ENCODE measurements at regions not wholly inside any gene's neighbourhood (a gene's known extent, or its start where the extent isn't known, plus 50 kb on each side); places are given as distances from the start of the nearest gene placed in this dataset.

DNA sequence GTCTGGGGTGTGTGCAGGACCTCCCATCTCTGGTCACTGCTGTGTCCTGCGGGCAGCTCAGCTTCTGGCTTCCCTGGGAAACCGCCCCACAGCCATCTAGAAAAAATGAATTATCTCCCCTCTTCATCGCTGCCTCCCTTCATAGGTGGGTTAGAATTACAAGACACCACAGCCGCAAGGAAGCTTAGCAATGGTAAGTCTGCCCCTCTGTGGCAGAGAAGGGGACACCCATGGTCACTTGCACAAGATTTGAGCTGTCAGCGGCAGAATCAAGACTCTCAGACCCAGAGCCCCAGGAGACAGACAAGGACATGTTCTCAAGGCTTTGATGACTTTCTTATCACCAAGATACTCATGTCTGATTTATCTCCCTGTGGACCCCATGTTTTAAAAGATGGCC lies 110.8 kb upstream of the PABPC3 start:
- TF ChIP-seq, protein P1, sequence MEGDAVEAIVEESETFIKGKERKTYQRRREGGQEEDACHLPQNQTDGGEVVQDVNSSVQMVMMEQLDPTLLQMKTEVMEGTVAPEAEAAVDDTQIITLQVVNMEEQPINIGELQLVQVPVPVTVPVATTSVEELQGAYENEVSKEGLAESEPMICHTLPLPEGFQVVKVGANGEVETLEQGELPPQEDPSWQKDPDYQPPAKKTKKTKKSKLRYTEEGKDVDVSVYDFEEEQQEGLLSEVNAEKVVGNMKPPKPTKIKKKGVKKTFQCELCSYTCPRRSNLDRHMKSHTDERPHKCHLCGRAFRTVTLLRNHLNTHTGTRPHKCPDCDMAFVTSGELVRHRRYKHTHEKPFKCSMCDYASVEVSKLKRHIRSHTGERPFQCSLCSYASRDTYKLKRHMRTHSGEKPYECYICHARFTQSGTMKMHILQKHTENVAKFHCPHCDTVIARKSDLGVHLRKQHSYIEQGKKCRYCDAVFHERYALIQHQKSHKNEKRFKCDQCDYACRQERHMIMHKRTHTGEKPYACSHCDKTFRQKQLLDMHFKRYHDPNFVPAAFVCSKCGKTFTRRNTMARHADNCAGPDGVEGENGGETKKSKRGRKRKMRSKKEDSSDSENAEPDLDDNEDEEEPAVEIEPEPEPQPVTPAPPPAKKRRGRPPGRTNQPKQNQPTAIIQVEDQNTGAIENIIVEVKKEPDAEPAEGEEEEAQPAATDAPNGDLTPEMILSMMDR (IDR thresholded peaks at IDR 0.05; ENCODE audit: low read depth, low read length, poor library complexity, severe bottlenecking): no peak
- no peak for TF ChIP-seq EZH2phosphoT487 (IDR thresholded peaks at IDR 0.05; ENCODE audit: borderline replicate concordance, low read length)

All from DOHH2 (cell line).